Right renal cortex interstitium (tissue), 3 donors: ENCODE measurements at regions not wholly inside any gene's neighbourhood (a gene's known extent, or its start where the extent isn't known, plus 50 kb on each side); places are given as distances from the start of the nearest gene placed in this dataset.
"Not testable (repeated sequence)": the region's sequence is repeated elsewhere in the genome, so short reads cannot be mapped to it uniquely, and the experiment has no call there.

Source experiments
- DNase-seq, 3 donors: peaks; one replicate each; pipeline ENCODE4 v3.0.0-alpha.2; 2013; ENCODE audit warnings: low read depth in 3 of 3, low spot score in 2 of 3

DNA sequence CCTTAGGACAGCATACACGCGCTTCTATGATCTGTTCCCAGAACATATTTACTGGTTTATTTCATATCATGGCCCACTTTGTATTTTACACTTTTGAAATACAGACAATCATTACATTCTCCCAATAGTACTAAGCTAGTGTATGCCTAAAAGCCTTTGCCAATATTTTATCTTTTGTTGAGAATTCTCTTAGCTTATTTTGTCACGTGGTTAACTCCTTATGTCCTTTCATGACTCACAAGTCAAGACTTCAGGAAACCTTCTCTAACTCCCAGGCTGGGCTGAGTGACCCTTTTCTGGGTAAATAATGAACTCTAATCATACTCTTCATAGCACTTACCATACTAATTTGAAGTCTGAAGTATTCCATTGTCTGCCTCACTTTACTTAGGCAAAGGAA, 444.8 kb downstream of the ZNF33B start:
- not testable (repeated sequence) for DNase-seq

DNA sequence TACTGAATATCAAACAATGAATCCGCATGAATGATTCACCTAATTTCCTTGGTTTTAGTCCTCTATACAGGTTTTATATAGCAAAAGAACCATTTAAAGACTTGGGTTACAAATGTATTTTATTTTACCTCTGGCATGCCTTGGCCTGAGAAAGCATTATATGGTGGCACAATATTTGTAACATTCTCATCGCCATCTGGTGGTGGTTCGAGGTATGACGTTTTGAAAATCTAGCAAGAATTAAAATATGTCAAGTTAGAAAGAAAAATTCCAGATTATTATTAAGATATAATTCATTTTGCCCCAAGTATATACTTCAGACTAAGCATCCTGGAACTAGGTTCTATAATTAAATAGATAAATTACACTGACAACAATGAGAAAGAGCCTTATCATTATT, 445.9 kb downstream of the ZNF33B start:
- DNase-seq, result not testable (repeated sequence)

DNA sequence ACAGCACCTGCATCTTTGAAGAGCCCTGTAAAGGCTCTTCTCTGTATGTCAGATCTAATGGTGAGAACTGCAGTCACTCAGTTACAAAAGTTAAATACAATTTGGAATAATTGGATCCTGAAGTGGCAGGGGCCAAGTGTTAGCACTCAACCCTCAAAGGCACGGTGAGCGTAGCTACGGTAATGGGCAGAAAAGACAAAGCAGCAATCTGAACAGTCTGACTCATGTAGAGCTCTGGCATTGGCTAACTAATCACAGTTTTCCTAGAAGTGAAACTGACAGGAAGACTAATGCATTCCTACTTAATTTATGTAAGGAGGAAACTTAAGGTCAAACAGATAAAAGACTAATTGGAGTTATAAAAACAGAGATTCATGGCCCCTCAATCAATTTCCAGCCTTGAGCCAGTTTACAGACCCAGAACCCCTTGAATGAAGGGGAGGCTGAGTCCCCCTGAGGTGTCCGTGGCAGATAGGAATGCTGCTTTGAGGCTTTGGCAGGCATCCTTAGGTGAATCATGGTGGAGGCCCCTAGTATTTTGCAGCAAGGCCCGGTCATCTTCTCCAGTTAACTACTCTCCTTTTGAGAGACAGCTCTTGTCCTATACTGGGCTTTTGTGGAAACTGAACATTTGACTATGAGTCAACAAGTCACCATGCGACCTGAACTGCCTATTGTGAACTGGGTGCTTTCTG, 450.7 kb downstream of the ZNF33B start:
- DNase-seq, result not testable (repeated sequence)

DNA sequence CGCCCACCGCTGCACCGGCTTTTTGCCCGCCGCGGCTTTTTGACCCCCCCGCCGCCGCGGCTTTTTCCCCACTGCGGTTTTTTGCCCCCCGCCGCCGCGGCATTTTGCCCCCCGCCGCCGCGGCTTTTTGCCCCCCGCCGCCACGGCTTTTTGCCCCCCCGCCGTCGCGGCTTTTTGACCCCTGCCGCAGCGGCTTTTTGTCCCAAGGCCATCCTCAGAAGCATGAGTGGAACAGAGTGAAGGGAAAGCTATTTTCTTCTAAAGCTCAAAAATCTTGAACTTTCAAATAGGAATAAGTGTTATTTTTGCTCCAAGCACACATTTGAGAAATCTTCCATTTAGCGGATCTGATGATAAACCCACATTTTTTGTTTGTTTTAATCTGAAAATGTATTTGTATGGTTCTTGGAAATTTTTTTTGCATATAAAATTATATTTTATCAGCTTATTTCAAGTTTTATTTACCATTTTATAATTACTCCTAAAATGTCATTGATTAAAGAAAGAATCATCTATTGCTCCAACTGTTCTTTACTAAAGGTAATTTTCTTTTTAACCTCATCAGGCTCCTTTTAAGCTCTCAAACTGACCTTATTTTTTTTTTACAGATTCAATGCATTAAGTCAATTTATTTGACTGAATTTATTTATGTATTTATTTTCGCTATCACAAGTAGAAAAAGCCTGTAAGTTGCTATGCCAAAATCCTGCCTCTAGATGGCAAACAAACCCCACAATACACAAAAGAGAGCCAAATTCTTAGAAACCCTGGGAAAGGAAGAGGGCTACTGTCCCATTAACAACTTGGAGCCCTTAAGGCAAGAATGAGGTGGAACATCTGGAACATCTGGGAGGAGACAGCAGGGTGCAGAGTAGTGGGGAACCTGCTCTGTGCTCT, 460.3 kb downstream of the ZNF33B start:
- DNase-seq, result peak in 2 of 3 donors; percentile 1 to 8

DNA sequence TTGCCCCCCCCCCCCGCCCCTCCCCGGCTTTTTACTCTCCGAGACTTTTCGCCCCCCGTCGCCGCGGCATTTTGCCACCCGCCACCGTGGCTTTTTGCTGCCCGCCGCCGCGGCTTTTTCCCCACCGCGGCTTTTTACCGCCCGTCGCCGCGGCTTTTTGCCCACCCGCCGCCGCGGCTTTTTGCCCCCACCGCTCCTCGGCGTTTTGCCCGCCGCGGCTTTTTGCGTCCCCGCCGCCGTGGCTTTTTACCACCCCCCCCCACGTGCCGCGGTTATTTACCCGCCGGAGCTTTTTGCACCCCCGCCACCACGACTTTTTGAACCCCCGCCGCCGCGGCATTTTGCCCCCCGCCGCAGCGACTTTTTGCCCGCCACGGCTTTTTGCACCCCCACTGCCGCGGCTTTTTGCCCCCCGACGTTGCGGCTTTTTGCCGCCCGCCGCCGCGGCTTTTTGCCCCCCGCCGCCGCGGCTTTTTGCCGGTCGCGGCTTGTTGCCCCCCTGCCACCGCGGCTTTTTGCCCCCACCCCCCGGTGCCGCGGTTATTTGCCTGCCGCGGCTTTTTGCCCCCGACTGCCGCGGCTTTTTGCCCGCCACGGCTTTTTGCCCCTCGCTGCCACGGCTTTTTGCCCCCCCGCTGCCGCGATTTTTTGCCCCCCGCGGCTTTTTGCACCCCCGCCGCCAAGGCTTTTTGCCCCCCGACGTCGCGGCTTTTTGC, 461.1 kb downstream of the ZNF33B start:
- DNase-seq, result no peak

DNA sequence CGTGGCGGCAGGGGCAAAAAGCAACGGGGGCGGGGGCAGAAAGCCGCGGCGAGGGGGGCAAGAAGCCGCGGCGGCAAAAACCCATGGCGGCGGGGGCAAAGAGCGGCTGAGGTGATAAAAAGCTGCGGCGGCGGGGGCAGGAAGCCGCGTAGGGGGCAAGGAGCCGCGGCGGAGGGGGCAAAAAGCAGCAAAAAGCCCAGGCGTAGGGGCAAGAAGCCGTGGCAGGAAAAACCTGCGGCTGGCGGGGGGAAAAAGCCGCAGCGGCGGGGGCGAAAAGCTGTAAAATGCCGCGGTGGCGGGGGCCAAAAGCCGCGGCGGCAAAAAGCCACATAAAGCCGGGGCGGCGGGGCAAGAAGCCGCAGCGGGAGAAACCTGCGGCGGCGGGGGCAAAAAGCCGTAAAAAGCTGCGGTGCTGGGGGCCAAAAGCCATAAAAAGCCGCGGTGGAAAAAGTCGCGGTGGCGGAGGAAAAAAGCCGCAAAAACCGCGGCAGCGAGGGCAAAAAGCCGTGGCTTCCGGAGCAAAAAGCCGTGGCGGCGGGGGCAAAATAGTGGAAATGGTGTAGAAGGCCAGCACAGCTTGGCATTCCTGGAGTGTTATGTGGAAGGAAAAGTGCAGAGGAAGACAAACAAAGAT, 487.8 kb downstream of the ZNF33B start:
- DNase-seq, result no peak

DNA sequence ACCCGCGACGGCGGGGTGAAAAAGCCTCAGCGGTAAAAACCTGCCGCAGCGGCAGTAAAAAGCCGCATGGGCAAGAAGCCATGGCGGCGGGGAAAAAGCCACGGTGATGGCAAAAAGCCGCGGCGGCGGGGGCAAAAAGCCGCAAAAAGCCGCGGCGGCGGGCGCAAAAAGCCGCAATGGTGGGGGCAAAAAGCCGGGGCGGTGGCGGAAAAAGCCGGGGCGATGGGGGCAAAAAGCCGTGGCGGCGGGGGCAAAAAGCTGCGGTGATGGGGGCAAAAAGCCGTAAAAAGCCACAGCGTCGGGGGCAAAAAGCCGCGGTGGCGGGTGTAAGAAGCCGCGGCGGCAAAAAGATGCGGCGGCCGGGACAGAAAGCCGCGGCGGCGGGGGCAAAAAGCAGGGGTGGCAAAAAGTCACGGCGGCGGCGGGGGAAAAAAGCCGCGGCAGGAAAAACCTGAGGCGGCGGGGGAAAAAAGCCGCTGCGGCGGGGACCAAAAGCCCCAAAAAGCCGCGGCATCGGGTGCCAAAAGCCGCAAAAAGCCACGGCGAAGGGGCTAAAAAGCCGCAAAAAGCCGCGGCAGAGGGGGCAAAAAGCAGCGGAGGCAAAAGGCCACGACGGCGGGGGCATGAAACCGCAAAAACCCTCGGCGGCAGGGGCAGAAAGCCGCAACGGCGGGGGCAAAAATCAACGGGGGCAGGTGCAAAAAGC, 488.5 kb downstream of the ZNF33B start:
- DNase-seq, result no peak

DNA sequence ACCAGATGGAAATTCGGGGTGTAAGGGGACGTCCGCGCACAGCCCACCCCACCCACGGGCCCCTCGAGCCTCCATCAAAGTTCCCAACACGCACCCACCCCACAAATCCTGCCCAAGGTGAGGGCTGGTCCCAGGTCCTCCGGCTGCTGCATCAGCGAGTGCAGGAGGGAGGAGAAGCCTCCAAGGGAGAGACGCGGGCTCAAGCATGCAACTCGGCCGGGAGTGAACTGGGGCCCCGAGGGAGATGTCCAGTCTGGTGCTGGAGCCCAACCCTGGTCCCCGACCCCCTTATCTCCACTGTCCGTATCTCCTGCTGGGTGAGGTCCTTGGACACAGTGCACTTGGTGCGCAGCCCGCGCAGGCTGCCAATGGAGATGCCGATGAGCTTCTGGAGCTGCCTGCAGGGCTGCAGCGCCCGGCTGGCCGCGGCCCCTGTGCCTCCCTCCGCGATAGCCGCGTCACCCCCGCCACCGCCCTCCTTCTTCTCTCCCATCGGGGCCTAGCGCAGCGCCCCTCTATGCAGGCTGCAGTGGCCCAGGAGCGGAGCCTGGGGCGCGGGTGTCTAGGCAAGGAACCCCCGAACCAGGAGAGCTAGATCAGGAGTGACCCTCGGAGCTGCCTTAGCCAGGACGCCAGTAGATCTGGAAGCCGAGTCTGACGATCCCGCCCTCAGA, 489.2 kb downstream of the ZNF33B start:
- DNase-seq, result no peak

DNA sequence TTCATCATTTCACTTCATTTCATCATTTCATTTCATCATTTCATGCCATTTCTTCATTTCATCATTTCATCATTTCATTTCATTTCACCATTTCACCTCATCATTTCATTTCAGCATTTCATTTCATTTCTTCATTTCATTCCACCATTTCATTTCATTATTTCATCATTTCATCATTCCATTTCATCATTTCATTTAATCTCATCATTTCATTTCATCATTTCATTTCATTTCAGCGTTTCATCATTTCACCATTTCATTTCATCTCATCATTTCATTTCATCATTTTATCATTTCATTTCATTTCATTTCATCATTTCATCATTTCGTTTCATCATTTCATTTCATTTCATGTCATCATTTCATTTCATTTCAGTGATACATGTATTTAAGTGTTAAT, 492.2 kb downstream of the ZNF33B start:
- not testable (repeated sequence) for DNase-seq

DNA sequence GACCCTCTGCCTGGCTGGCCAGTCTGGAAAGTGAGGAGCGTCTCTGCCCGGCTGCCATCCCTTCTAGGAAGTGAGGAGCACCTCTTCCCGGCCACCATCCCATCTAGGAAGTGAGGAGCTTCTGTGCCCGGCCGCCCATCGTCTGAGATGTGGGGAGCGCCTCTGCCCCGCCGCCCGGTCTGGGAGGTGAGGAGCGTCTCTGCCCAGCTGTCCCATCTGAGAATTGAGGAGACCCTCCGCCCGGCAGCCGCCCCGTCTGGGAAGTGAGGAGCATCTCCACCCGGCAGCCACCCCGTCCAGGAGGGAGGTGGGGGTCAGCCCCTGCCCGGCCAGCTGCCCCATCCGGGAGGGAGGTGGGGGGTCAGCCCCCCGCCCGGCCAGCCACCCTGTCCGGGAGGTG, 500.3 kb downstream of the ZNF33B start:
- not testable (repeated sequence) for DNase-seq

DNA sequence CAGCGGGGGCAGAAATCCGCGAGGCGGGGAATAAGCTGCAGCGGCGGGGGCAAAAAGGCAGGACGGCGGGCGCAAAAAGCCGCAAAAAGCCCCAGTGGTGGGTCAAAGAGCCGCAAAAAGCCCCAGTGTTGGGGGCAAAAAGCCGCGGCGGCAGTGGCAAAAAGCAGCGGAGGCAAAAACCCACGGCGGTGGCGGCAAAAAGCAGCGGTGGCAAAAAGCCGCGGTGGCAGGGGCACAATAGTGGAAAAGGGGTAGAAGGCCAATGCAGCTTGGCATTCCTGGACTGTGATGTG, 525.3 kb downstream of the ZNF33B start:
- no peak for DNase-seq

DNA sequence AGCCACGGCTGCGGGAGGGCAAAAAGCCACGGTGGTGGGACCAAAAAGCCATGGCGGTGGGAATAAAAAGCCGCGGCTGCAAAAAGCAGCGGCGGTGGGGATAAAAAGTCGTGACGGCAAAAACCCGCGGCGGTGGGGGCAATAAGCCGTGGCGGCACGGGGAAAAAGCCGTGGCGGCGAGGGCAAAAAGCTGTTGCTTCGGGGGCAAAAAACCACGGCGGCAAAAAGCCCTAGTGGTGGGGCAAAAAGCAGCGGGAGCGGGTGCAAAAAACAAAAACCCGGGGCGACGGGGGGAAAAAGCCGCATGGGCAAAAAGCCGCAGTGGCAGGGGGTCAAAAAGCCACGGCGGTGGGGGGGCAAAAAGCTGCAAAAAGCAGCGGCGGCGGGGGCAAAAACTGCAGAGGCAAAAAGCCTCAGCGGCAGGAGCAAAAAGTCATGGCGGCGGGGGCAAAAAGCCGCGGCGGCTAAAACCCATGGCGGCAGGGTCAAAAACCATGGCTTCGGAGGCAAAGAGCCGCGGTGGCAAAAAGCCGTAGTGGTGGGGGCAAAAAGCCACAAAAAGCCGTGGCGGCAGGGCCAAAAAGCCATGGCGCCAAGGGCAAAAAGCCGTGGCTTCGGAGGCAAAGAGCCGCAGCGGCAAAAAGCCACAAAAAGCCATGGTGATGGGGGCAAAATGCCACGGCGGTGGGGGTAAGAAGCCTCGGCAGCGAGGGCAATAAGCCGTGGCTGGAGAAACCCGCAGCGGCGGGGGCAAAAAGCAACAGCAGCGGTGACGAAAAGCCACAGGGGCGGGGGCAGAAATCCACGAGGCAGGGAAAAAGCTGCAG, 525.8 kb downstream of the ZNF33B start:
- no peak for DNase-seq

DNA sequence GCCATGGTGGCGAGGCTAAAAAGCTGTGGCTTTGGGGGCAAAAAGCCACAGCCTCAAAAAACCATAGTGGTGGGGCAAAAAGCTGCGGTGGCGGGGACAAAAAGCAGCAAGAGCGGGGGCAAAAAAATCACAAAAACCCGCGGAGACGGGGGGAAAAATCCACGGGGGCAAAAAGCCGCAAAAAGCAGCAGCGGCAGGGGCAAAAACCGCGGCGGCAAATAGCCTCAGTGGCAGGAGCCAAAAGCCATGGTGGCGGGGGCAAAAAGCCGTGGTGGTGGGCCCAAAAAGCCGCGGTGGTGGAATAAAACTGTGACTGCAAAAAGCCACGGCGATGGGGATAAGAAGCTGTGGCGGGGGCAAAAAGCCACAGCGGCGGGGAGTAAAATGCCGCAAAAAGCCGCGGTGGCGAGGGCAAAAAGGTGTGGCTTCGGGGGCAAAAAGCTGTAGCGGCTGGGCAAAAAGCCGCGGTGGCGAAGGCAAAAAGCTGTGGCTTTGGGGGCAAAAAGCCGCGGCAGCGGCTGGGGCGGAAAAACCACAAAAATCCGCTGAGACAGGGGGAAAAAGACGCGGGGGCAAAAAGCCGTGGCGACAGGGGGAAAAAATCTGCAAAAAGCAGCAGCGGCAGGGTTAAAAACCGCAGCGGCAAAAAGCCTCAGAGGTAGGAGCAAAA, 526.6 kb downstream of the ZNF33B start:
- no peak for DNase-seq

DNA sequence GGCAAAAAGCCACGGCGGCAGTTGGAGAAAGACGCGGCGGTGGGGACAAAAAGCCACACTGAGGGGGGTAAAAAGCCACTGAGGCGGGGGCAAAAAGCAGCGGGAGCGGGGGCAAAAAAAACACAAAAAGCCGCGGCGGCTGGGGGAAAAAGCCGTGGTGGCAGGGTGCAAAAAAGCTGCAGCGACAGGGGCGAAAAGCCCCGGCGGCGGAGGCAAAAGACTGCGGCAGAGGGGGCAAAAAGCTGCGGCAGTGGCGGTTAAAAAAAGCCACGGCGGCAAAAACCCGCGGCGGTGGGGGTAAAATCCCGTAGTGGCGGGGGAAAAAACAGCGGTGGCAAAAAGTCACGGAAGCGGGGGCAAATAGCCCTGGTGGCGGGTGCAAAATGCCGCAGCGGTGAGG, 527.3 kb downstream of the ZNF33B start:
- no peak for DNase-seq
